ENCODE measurements at regions not wholly inside any gene's neighbourhood (a gene's known extent, or its start where the extent isn't known, plus 50 kb on each side); places are given as distances from the start of the nearest gene placed in this dataset.
A peak's percentile ranks its signal among the peaks of the same experiment; 100 is the strongest.

- DNase-seq (ENCODE audit: low read depth in 4 of 4, low spot score in 2 of 4) = no peak
These were observed 1584.8 kb downstream of the SLITRK5 start for GRCh38 chr13:89255844-89256406.

DNA sequence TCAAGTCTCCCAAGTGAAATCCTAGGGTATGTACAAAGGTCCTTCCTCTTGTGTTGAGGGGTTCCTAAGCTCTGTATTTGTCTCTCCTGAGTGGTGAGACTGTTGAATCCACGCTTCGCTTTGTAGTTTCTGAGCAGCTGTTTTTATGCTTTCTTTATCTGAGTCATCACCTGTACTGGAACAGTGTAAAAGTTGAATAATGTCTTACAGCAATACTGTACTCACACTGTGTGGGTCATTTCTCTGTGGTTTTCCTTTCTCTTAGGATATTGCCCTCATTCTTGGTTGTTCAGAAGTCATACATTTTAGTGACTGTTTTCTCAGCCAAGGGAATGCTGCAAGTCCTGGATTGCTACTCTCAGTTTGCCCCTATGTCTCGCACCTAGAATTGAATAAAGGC lies 1596.6 kb downstream of the SLITRK5 start:
- DNase-seq (ENCODE audit: low read depth in 4 of 4, low spot score in 2 of 4) = no peak

DNA sequence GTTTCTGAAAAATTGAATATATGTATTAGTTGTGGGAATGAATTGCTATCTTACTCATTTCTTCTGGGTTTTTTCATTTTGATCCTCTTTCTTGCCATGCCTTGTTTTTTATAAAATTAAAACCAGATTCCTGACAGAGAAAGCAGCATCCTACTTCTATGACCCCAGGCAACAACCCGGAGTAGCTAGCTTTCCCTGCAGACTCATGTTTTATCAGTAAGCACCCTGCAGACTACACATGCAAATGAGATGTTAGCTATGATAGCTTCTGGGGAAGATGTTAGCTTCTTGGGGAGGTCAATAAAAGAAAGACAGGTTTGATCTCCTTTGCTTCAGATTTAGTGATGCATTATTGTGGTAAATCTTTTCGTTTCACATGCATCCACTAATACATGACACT lies 1598.6 kb downstream of the SLITRK5 start:
- DNase-seq (ENCODE audit: low read depth in 4 of 4, low spot score in 2 of 4) = no peak

DNA sequence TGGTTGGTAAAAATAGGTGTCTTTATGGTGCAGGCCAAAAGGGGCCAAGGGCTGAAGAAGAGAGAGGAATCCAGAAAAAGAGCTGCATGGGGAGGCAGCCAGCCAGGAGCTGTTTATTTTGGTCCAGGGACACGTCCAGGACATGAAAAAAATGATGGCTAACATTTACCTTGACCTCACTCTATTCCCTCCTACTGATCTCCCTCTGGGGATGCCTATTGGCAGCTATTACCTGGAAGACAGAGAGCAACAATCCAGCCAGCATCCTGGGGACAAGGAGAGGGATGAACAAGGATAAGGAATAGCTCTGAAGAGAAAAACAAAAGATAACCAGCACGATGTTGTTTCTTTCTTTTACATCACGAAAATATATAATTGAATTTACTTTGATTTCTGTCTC lies 1599.6 kb downstream of the SLITRK5 start:
- no peak for DNase-seq (ENCODE audit: low read depth in 4 of 4, low spot score in 2 of 4)

- no peak for DNase-seq (ENCODE audit: low read depth in 4 of 4, low spot score in 2 of 4)
These were observed 1608.2 kb downstream of the SLITRK5 start for GRCh38 chr13:89279374-89279773.

GRCh38 chr13:89281331-89281730 lies 1610.2 kb downstream of the SLITRK5 start:
- DNase-seq (ENCODE audit: low read depth in 4 of 4, low spot score in 2 of 4) = no peak

GRCh38 chr13:89282241-89282640 lies 1611.1 kb downstream of the SLITRK5 start:
- DNase-seq (ENCODE audit: low read depth in 4 of 4, low spot score in 2 of 4) = no peak

DNA sequence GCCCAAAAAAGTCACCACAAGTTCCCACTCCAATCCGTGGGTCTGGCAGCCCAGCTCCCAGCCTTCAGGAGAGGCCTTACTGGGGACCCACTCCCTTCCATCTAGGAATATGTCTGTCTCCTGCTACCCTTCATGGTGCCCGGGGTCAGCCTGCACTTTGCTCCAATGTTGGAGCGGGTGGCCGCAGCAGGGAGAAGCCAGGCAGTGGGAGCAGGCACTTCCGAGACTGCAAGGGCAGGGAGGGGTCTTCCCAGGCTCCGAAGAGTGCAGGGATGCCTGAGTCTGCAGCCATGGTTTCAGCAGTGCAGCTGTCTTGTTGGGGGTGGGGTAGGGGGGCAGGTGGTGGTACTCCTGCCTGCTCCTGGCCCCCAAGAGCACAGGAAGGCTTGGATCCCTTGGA lies 1616.2 kb downstream of the SLITRK5 start:
- no peak for DNase-seq (ENCODE audit: low read depth in 4 of 4, low spot score in 2 of 4)

GRCh38 chr13:89294115-89294867 lies 1623.1 kb downstream of the SLITRK5 start:
- DNase-seq (ENCODE audit: low read depth in 4 of 4, low spot score in 2 of 4) = no peak

DNA sequence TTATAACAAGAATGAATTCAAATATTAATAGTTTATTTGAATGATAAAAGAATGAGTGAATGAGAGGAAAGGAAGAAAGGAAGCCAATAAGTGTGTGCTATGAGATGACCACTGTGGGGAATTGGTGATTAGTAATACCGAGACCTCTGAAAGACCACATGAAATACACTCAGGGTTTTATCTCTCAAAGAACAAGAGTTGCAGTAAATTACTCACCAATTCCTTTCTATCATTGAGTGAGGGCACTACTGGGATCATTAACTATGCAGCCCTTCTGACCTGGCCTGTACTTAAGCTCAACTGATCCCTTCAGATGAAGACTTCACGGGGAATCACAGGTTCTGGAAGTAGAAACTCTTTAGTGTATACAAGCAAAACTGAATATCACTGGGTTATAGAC lies 1636.1 kb downstream of the SLITRK5 start:
- DNase-seq (ENCODE audit: low read depth in 4 of 4, low spot score in 2 of 4) = no peak

DNA sequence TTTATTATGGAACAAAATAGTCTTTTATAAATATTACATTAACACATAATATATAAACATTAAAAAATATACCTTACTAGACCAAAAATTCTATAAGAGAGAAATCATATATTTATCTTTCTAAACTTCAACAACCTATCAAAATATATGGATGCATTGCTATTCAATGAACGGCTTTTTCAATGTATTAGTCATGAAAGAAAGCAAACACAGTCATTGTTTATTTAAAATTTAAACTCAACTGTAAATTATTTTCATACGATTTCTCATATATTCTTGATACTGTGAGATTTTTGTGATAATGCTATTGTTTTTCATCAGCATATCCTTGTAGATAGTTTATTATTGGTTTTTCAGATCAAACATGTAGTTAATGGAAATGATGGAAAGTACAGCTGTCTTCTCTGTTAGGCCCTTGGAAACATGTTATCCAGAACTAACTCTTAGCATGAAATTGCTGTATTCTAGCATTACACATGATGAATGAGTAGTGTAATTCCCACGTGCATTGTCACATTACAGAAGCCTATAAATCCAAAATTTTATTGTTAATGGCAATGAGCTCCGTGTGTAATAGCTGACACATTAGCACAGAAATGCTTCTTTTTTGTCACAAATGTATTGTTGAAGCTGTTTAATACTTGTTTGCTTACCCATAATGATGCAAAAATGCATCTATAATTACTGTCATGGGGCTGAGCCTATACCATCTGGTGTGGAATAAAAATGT lies 1639.9 kb downstream of the SLITRK5 start:
- DNase-seq (ENCODE audit: low read depth in 4 of 4, low spot score in 2 of 4) = no peak

DNA sequence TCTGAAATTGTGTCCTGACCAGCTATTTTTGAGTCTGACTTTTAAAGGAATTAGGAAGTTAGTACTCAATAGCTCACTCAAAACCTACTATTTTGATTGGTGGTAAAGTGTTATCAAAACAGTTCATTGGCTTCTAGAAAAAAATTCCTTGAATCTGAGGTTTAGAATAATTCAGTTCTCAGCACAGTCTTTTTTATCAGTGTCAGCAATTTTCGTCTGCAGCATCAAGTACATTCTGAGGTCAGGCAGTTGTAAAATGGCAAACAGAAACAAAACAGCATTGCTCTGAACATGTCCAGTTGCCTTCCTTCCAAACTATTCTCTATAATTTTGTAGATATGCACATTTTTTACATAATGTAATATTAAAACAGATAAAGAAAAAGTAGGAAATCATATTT lies 1644.1 kb downstream of the SLITRK5 start:
- DNase-seq (ENCODE audit: low read depth in 4 of 4, low spot score in 2 of 4) = no peak

- DNase-seq (ENCODE audit: low read depth in 4 of 4, low spot score in 2 of 4) = no peak
These were observed 1651.3 kb downstream of the SLITRK5 start for GRCh38 chr13:89322466-89322865.

DNA sequence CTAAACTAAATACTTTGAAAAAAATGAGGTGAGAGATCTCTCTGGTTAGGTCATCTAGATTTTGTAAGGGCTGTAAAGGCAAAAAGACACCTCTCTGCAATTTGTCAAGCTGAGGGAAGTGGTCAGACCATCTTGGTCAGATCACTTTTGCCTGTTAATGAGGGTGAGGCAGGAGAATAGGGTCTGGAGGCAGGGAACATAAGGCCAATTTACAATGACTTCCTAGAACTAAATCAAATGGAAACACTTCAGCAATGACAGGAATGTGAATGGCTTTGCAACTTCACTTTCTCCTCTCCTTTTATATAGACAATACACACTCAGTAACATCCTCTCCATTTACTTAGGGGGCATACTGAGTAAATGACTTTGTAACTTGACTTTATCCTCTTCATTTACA lies 1653.4 kb downstream of the SLITRK5 start:
- no peak for DNase-seq (ENCODE audit: low read depth in 4 of 4, low spot score in 2 of 4)

DNA sequence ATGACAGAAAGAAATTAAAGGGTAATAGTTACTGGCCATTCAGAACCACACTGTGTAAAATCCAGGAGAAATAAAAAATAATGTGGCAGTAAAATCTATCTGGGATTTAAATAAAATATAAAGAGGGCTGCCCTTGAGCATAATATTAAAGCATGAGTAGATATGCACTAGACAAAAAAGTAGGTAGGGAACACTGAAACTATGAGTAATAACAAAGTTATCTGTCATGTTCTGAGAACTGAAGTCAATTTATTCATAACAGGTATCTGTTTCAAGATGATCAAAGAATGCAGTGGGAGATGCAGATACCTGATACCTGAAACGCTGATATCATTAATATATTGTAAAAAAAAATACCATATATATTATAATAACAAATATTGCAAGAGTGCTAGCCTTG lies 1672.0 kb downstream of the SLITRK5 start:
- DNase-seq (ENCODE audit: low read depth in 4 of 4, low spot score in 2 of 4) = no peak

- no peak for DNase-seq (ENCODE audit: low read depth in 4 of 4, low spot score in 2 of 4)
These were observed 1681.2 kb downstream of the SLITRK5 start for GRCh38 chr13:89352384-89352783.

DNA sequence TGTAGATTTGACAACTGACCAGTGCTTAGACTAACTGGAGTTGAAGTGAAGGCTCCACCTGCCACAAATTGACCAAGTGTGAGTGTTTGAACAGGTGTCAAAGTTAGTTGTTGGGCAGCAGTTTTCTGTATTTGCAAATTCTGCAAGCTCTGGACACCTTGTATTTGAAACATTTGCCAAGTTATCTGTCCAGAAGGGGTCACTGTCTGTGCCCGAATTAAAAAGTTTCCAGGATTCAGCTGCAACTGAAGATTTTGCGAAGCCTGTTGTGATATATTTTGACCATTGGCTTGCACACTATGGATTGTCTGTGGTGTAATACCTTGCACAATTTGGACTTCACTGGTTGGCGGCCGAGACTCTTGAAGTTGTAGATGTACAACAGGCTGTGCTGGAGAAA lies 1690.7 kb downstream of the SLITRK5 start:
- DNase-seq (ENCODE audit: low read depth in 4 of 4, low spot score in 2 of 4) = no peak

DNA sequence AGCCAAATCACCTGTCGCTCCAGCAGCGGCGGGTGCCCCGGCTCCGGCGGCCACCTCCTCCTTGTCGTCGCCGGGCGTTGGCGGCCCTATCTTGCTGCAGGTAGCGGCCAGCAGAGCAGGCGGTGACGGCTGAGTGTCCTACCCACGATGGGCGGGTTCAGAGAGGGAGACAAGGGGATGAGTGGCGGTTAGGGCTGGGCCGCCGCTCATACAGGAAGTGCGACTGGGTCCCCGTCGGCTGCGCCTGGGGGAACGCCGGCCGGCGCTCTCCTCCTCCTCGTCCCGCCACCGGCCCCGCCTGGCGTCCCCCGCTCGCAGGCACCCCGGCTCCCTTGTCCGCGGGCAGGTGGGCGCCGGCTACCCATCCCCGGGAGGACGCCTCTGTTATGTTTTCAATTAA lies 1692.0 kb downstream of the SLITRK5 start:
- DNase-seq (ENCODE audit: low read depth in 4 of 4, low spot score in 2 of 4) = no peak

DNA sequence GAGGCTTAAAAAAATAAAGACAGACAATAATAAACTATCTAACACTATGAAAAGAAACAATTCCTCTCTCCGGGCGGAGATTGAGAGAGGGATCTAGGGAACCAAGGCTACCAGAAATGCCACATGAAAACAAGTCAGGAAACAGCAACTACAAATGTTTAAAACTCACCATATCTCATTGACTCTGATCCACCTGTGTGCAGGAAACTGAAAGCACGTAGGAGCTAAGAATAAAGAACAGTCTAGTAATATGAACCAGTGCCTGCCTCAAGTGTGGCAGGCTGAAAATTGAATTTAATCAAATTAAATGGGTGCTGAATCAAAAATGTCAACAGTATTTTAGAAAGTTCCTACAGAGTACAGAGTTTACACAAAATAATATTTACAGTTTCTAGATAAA lies 1701.0 kb downstream of the SLITRK5 start:
- DNase-seq (ENCODE audit: low read depth in 4 of 4, low spot score in 2 of 4) = no peak

- DNase-seq (ENCODE audit: low read depth in 4 of 4, low spot score in 2 of 4) = peak in 3 of 4 donors; percentile 7 to 29 (median 24)
These were observed 1704.7 kb downstream of the SLITRK5 start for GRCh38 chr13:89375839-89376238.

DNA sequence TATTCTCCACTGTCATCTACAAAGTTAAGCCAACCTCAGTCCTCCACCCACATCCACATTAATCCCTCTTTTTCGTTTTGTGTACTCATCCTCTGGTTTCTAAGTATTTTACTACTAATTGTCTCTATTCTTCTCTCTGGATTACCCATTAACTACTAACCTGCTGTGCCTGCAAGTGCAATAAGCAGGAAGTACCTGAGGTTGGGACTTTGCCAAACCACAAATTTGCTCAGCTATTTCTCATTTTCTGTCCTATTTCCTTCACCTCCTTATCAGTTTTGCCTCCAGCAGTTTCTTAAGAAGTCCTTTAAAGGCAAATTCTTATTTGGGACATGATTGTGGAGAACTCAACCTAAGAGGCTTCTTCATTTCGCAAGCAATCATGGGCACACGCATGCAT lies 1708.9 kb downstream of the SLITRK5 start:
- no peak for DNase-seq (ENCODE audit: low read depth in 4 of 4, low spot score in 2 of 4)

- no peak for DNase-seq (ENCODE audit: low read depth in 4 of 4, low spot score in 2 of 4)
These were observed 1711.8 kb downstream of the SLITRK5 start for GRCh38 chr13:89382981-89383380.

Data from left renal cortex interstitium (tissue), 4 donors.